H9 (cell line): ENCODE measurements at regions not wholly inside any gene's neighbourhood (a gene's known extent, or its start where the extent isn't known, plus 50 kb on each side); places are given as distances from the start of the nearest gene placed in this dataset.

Experiments
- DNase-seq: peaks from one replicate; pipeline ENCODE4 v3.0.0-alpha.2; 2017
- H2AFZ ChIP-seq: one replicate; pipeline ENCODE4 v1.6.1; 2013; ENCODE audit warnings: mild to moderate bottlenecking, low read length, control low read depth, moderate library complexity
- H2AK5ac ChIP-seq: 2 replicates; pipeline ENCODE4 v1.6.1; 2013; ENCODE audit warnings: low read length, control low read depth, mixed read lengths; ENCODE audit not compliant: insufficient read length
- H2BK120ac ChIP-seq: one replicate; pipeline ENCODE4 v1.6.1; 2013; ENCODE audit warnings: low read depth, mild to moderate bottlenecking, low read length, control low read depth, inconsistent platforms; ENCODE audit not compliant: poor library complexity, severe bottlenecking
- H2BK12ac ChIP-seq: 2 replicates; pipeline ENCODE4 v1.6.1; 2013; ENCODE audit warnings: low read length, control low read depth, mixed read lengths, low read depth; ENCODE audit not compliant: insufficient read length
- H2BK15ac ChIP-seq: 2 replicates; pipeline ENCODE4 v1.6.1; 2013; ENCODE audit warnings: low read depth, low read length, control low read depth
- H2BK20ac ChIP-seq: one replicate; pipeline ENCODE4 v1.6.1; 2013; ENCODE audit warnings: low read depth, mild to moderate bottlenecking, low read length, control low read depth, inconsistent platforms; ENCODE audit not compliant: poor library complexity, severe bottlenecking
- H2BK5ac ChIP-seq: 2 replicates; pipeline ENCODE4 v1.6.1; 2013; ENCODE audit warnings: low read length, control low read depth, mixed read lengths; ENCODE audit not compliant: insufficient read length
- H3K14ac ChIP-seq: 2 replicates; pipeline ENCODE4 v1.6.1; 2013; ENCODE audit warnings: low read length, control low read depth; ENCODE audit not compliant: insufficient read depth
- H3K18ac ChIP-seq: 2 replicates; pipeline ENCODE4 v1.6.1; 2013; ENCODE audit warnings: low read depth, mild to moderate bottlenecking, mixed read lengths, low read length, control low read depth; ENCODE audit not compliant: insufficient read length
- H3K23ac ChIP-seq: 2 replicates; pipeline ENCODE4 v1.6.1; 2013; ENCODE audit warnings: low read length, control low read depth, mixed read lengths, low read depth; ENCODE audit not compliant: insufficient read length
- H3K23me2 ChIP-seq: 2 replicates; pipeline ENCODE4 v1.6.1; 2013; ENCODE audit warnings: low read depth, mild to moderate bottlenecking, mixed read lengths, low read length, control low read depth; ENCODE audit not compliant: insufficient read length, poor library complexity, severe bottlenecking
- H3K27ac ChIP-seq: 2 replicates; pipeline ENCODE4 v1.5.1; 2013; ENCODE audit warnings: low read length, control low read depth, mixed read lengths, low read depth; ENCODE audit not compliant: insufficient read length
- H3K27me3 ChIP-seq: 2 replicates; pipeline ENCODE4 v1.6.1; 2013; ENCODE audit warnings: low read length, control low read depth, inconsistent platforms; ENCODE audit not compliant: insufficient read depth
- H3K4ac ChIP-seq: 2 replicates; pipeline ENCODE4 v1.6.1; 2013; ENCODE audit warnings: low read depth, mild to moderate bottlenecking, control low read depth, inconsistent platforms, low read length, moderate library complexity
- H3K4me1 ChIP-seq: 2 replicates; pipeline ENCODE4 v1.6.1; 2013; ENCODE audit warnings: low read length, control low read depth, inconsistent platforms; ENCODE audit not compliant: insufficient read depth
- H3K4me2 ChIP-seq: 2 replicates; pipeline ENCODE4 v1.6.1; 2013; ENCODE audit warnings: low read length, control low read depth, mixed read lengths; ENCODE audit not compliant: insufficient read length, insufficient read depth
- H3K56ac ChIP-seq: 2 replicates; pipeline ENCODE4 v1.6.1; 2013; ENCODE audit warnings: low read depth, mild to moderate bottlenecking, mixed read lengths, low read length, control low read depth; ENCODE audit not compliant: insufficient read length
- H3K79me1 ChIP-seq: 2 replicates; pipeline ENCODE4 v1.6.1; 2013; ENCODE audit warnings: low read depth, mild to moderate bottlenecking, moderate library complexity, low read length, control low read depth, inconsistent platforms; ENCODE audit not compliant: insufficient read depth, poor library complexity, severe bottlenecking
- H3K79me2 ChIP-seq: 2 replicates; pipeline ENCODE4 v1.6.1; 2013; ENCODE audit warnings: low read length, control low read depth, inconsistent platforms; ENCODE audit not compliant: insufficient read depth
- H3K9ac ChIP-seq: 2 replicates; pipeline ENCODE4 v1.6.1; 2013; ENCODE audit warnings: low read length, control low read depth, mixed read lengths; ENCODE audit not compliant: insufficient read length; ENCODE audit errors: extremely low read depth
- H3K9me3 ChIP-seq: one replicate; pipeline ENCODE4 v1.6.1; 2013; ENCODE audit warnings: low read depth, low read length, inconsistent platforms; ENCODE audit not compliant: control insufficient read depth
- H3T11ph ChIP-seq: one replicate; pipeline ENCODE4 v1.6.1; 2013; ENCODE audit warnings: mild to moderate bottlenecking, low read length, control low read depth, inconsistent platforms
- H4K20me1 ChIP-seq: one replicate; pipeline ENCODE4 v1.6.1; 2013; ENCODE audit not compliant: control insufficient read depth, insufficient read length, insufficient read depth
- H4K5ac ChIP-seq: 2 replicates; pipeline ENCODE4 v1.6.1; 2013; ENCODE audit warnings: low read depth, mild to moderate bottlenecking, mixed read lengths, low read length, control low read depth; ENCODE audit not compliant: insufficient read length
- H4K8ac ChIP-seq: replicated peaks from 2 replicates; pipeline ENCODE4 v1.6.1; 2013; ENCODE audit warnings: low read length, control low read depth, mixed read lengths, low read depth; ENCODE audit not compliant: insufficient read length
- H4K91ac ChIP-seq: 2 replicates; pipeline ENCODE4 v1.6.1; 2013; ENCODE audit warnings: low read depth, mild to moderate bottlenecking, moderate library complexity, mixed read lengths, low read length, control low read depth; ENCODE audit not compliant: insufficient read length
- H3K27ac Mint-ChIP-seq, 3 experiments: 2 replicates in 2 of 3; 3 replicates in 1 of 3; pipeline ENCODE4 v1.8.0; 2020 to 2021; ENCODE audit warnings: mixed read lengths in 3 of 3, mild to moderate bottlenecking in 1 of 3, moderate library complexity in 1 of 3
- H3K27me3 Mint-ChIP-seq: 2 replicates; pipeline ENCODE4 v1.8.0; 2021; ENCODE audit warnings: low read depth, mild to moderate bottlenecking, moderate library complexity, mixed read lengths
- H3K36me3 Mint-ChIP-seq, 3 experiments: 2 replicates in 2 of 3; 3 replicates in 1 of 3; pipeline ENCODE4 v1.8.0; 2020 to 2021; ENCODE audit warnings: low read depth in 3 of 3, mixed read lengths in 3 of 3; ENCODE audit not compliant: insufficient read depth in 1 of 3
- H3K4me1 Mint-ChIP-seq, 2 experiments: 2 replicates each; pipeline ENCODE4 v1.8.0; 2020; ENCODE audit warnings: mixed read lengths in 2 of 2
- H3K4me3 Mint-ChIP-seq, 2 experiments: 2 replicates in 1 of 2; 3 replicates in 1 of 2; pipeline ENCODE4 v1.8.0; 2020 to 2021; ENCODE audit warnings: mild to moderate bottlenecking in 2 of 2, mixed read lengths in 2 of 2, moderate library complexity in 1 of 2
- H3K9me3 Mint-ChIP-seq, 2 experiments: 2 replicates in 1 of 2; 3 replicates in 1 of 2; pipeline ENCODE4 v1.8.0; 2020; ENCODE audit warnings: mild to moderate bottlenecking in 2 of 2, mixed read lengths in 2 of 2, moderate library complexity in 1 of 2
- WGBS: extraction: QIAGEN DNeasy Blood & Tissue Kit; methylation state at CpG from one replicate; pipeline ENCODE4 v1.1.7; 2013; ENCODE audit warnings: missing lambda C conversion rate, low lambda C conversion rate, mixed read lengths; ENCODE audit not compliant: insufficient read length; ENCODE audit errors: extremely low coverage; 5-methylcytosine and 5-hydroxymethylcytosine counted together
- TF ChIP-seq, protein P1 (sequence below): fragments of 200-600 bp; sonication (generic); conservative IDR thresholded peaks from 3 replicates; pipeline ENCODE4 v1.8.0; 2021; ENCODE audit warnings: antibody characterized with exemption, mild to moderate bottlenecking

DNA sequence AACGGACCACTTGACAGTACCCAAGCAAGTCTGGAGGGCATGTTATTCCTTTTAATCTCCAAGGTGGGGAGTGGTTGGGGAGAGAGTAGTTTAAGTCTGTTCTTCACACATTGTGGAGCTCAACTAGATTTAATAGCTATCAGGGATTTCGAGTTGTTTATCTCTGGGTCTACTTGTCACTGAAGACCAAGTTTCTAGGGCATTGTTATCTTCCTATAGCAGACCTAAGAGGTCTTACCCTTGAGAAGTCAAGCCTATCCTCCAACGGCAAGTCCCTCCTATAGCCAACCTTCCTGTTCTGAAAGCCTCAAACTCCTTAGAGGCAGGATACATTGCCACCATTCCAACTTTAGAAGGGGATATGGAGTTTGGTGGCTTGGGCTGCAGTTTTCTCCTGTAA is 164.5 kb upstream of the MOCS1 start:
- Histone ChIP-seq H2BK20ac (no peak overlapping the region), H3K4me2 (no peak overlapping the region), H3K9ac (no peak overlapping the region), H3K9me3 (no peaks in the 10 kb centered on the region), H3K23ac (no peak overlapping the region), H2AK5ac (no peak overlapping the region), H4K5ac (no peak overlapping the region), H2BK5ac (no peak overlapping the region), H2BK12ac (no peak overlapping the region), H3K27ac (no peak overlapping the region), H3K56ac (no peak overlapping the region), H2AFZ (no peak overlapping the region), H2BK15ac (no peak overlapping the region), H3T11ph (no peak overlapping the region), H3K79me1 (no peaks in the 10 kb centered on the region), H3K4me1 (no peaks in the 10 kb centered on the region), H4K8ac (no peak overlapping the region), H3K27me3 (no peaks in the 10 kb centered on the region), H3K79me2 (no peaks in the 10 kb centered on the region), H4K91ac (no peak overlapping the region), H4K20me1 (no peaks in the 10 kb centered on the region), H3K14ac (no peak overlapping the region), H3K23me2 (no peaks in the 10 kb centered on the region), H3K18ac (no peak overlapping the region), H3K4ac (no peak overlapping the region), H2BK120ac (no peak overlapping the region)
- WGBS = no CpG with 5 or more reads among the region's 3 CpGs
- no peaks in the 10 kb centered on the region for H3K36me3 Mint-ChIP-seq
- H3K4me1 Mint-ChIP-seq = no peaks in the 10 kb centered on the region
- H3K9me3 Mint-ChIP-seq = no peaks in the 10 kb centered on the region
- peaks cover 5% of the 10 kb centered on the region for H3K27me3 Mint-ChIP-seq
- no peak overlapping the region for H3K4me3 Mint-ChIP-seq
- TF ChIP-seq, protein P1, sequence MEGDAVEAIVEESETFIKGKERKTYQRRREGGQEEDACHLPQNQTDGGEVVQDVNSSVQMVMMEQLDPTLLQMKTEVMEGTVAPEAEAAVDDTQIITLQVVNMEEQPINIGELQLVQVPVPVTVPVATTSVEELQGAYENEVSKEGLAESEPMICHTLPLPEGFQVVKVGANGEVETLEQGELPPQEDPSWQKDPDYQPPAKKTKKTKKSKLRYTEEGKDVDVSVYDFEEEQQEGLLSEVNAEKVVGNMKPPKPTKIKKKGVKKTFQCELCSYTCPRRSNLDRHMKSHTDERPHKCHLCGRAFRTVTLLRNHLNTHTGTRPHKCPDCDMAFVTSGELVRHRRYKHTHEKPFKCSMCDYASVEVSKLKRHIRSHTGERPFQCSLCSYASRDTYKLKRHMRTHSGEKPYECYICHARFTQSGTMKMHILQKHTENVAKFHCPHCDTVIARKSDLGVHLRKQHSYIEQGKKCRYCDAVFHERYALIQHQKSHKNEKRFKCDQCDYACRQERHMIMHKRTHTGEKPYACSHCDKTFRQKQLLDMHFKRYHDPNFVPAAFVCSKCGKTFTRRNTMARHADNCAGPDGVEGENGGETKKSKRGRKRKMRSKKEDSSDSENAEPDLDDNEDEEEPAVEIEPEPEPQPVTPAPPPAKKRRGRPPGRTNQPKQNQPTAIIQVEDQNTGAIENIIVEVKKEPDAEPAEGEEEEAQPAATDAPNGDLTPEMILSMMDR = no peak
- H3K27ac Mint-ChIP-seq = no peak overlapping the region
- no peak for DNase-seq
